ENCODE measurements at regions not wholly inside any gene's neighbourhood (a gene's known extent, or its start where the extent isn't known, plus 50 kb on each side); places are given as distances from the start of the nearest gene placed in this dataset.
"Not testable (repeated sequence)": the region's sequence is repeated elsewhere in the genome, so short reads cannot be mapped to it uniquely, and the experiment has no call there.

DNA sequence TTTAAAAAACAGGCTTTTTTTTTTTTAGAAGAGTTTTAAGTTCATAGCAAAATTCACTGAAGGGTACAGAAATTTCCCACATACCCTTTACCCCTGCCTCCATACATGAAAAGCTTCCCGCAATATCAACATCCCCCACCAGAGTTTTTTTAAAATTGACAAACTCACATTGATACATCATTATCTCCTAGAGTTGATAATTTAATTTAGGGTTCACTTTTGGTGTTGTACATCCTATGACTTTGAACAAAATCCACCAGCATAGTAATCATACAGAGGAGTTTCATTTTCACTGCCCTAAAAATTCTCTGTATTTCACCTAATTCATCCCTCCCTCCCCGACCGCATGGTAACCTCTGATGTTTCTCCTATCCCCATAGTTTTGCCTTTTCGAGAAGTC, 53.6 kb upstream of the KCNK2 start:
- no peak overlapping the region for H2AFZ ChIP-seq (ENCODE audit: low read length)
- H3K9me3 ChIP-seq (ENCODE audit: low read length): no peaks in the 10 kb centered on the region
- H3K36me3 ChIP-seq (ENCODE audit: low read depth, low read length): no peaks in the 10 kb centered on the region
- no peaks in the 10 kb centered on the region for H3K9me2 ChIP-seq (replicated peaks; ENCODE audit: low read length)
- no peaks in the 10 kb centered on the region for H3F3A ChIP-seq (ENCODE audit: low read length, unreplicated experiment)
- no TSS peak for BruUV-seq (replicated peaks)
- H3K27ac ChIP-seq (ENCODE audit: low read length): no peak overlapping the region
- TF ChIP-seq EZH2 (IDR thresholded peaks at IDR 0.05; ENCODE audit: low read length, unreplicated experiment) (no peak), CTCF (conservative IDR thresholded peaks at IDR 0.05; ENCODE audit: low read depth, low read length) (no peak)
- no peak for ATAC-seq
- no peaks in the 10 kb centered on the region for H3K79me2 ChIP-seq (ENCODE audit: low read length)
- ChIA-PET POLR2A (ENCODE audit: unreplicated experiment) (no interaction called here), CTCF (no interaction called here)
- H3K4me2 ChIP-seq (ENCODE audit: low read length): no peak overlapping the region
- H3K9ac ChIP-seq (ENCODE audit: low read length): no peak overlapping the region
- no peaks in the 10 kb centered on the region for H3K4me1 ChIP-seq (ENCODE audit: insufficient read depth, low read length)
- no peak overlapping the region for H3K4me3 ChIP-seq (ENCODE audit: low read length)
- H3K27me3 ChIP-seq (ENCODE audit: low read length): no peaks in the 10 kb centered on the region
- H4K20me1 ChIP-seq (ENCODE audit: low read length): no peaks in the 10 kb centered on the region
- intact Hi-C loops (cut with micrococcal nuclease): no loop called here
- DNase-seq: no peak

DNA sequence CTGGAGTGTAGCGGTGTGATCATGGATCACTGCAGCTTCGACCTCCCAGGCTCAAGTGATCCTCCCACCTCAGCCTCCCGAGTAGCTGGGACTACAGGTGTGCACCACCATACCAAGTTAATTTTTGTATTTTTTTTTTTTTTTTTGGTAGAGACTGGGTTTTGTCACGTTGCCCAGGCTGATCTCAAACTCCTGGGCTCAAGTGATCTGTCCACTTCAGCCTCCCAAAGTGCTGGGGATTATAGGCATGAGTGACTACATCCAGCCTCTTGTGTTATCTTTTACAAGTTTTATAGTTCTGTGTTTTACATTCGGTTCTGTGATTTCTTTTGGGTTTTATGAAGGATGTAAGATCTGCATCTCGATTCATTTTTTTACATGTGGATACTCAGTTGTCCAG, 52.0 kb upstream of the KCNK2 start:
- H3F3A ChIP-seq (ENCODE audit: low read length, unreplicated experiment); H3K9ac ChIP-seq (ENCODE audit: low read length); H3K4me3 ChIP-seq (ENCODE audit: low read length); POLR2A ChIA-PET (ENCODE audit: unreplicated experiment); H3K4me1 ChIP-seq (ENCODE audit: insufficient read depth, low read length); H4K20me1 ChIP-seq (ENCODE audit: low read length); BruUV-seq (replicated peaks); H3K79me2 ChIP-seq (ENCODE audit: low read length); H3K4me2 ChIP-seq (ENCODE audit: low read length); H3K36me3 ChIP-seq (ENCODE audit: low read depth, low read length); DNase-seq; H2AFZ ChIP-seq (ENCODE audit: low read length); ATAC-seq; CTCF ChIA-PET; H3K9me2 ChIP-seq (replicated peaks; ENCODE audit: low read length); H3K27me3 ChIP-seq (ENCODE audit: low read length); H3K27ac ChIP-seq (ENCODE audit: low read length); H3K9me3 ChIP-seq (ENCODE audit: low read length): not testable (repeated sequence)
- intact Hi-C loops (cut with micrococcal nuclease): loop anchor here (2.0 kb wide), 1 partner anchor 18 kb away; no protein-coding TSS in a partner anchor

DNA sequence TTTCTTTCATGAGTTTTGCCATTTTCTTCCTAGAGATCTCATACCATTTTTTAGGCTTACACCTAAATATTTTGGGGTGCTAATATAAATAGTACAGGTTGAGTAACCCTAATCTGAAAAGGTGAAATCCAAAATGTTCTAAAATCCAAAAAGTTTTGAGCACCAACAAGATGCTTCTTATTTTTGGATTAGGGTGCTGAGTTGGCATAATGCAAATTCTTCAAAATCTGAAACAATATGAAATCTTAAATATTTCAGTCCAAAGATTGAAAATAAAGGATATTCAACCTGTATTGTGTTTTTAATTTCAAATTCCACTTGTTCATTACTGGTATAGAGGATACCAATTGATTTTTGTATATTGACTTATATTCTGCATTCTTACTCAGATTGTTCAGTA, 51.1 kb upstream of the KCNK2 start:
- Histone ChIP-seq H3K27me3 (ENCODE audit: low read length) (peaks cover 7% of the 10 kb centered on the region; the same call in 1 of the 2 replicates), H3K4me1 (ENCODE audit: insufficient read depth, low read length) (no peaks in the 10 kb centered on the region), H3K36me3 (ENCODE audit: low read depth, low read length) (no peaks in the 10 kb centered on the region), H3K9me2 (replicated peaks; ENCODE audit: low read length) (no peaks in the 10 kb centered on the region), H3F3A (ENCODE audit: low read length, unreplicated experiment) (no peaks in the 10 kb centered on the region), H3K4me2 (ENCODE audit: low read length) (no peak overlapping the region), H3K9ac (ENCODE audit: low read length) (no peak overlapping the region), H4K20me1 (ENCODE audit: low read length) (no peaks in the 10 kb centered on the region), H2AFZ (ENCODE audit: low read length) (no peak overlapping the region), H3K4me3 (ENCODE audit: low read length) (no peak overlapping the region), H3K79me2 (ENCODE audit: low read length) (no peaks in the 10 kb centered on the region), H3K9me3 (ENCODE audit: low read length) (no peaks in the 10 kb centered on the region), H3K27ac (ENCODE audit: low read length) (no peak overlapping the region)
- TF ChIP-seq CTCF (conservative IDR thresholded peaks at IDR 0.05; ENCODE audit: low read depth, low read length): no peak
- no peak for TF ChIP-seq EZH2phosphoT487 (IDR thresholded peaks at IDR 0.05; ENCODE audit: borderline replicate concordance, low read length)
- no peak for TF ChIP-seq EZH2 (IDR thresholded peaks at IDR 0.05; ENCODE audit: low read length, unreplicated experiment)
- no peak for ATAC-seq
- intact Hi-C loops (cut with micrococcal nuclease): loop anchor here (2.0 kb wide), 1 partner anchor 19 kb away; no protein-coding TSS in a partner anchor
- POLR2A ChIA-PET (ENCODE audit: unreplicated experiment): no interaction called here
- no peak for DNase-seq
- no TSS peak for BruUV-seq (replicated peaks)
- CTCF ChIA-PET: no interaction called here
